Lower leg skin (tissue), 3 donors: ENCODE measurements at regions not wholly inside any gene's neighbourhood (a gene's known extent, or its start where the extent isn't known, plus 50 kb on each side); places are given as distances from the start of the nearest gene placed in this dataset.

Source experiments
- CTCF ChIP-seq, 3 donors: fragments of 450-650 bp; IDR thresholded peaks; one replicate each; pipeline ENCODE4 v1.5.1; 2016; ENCODE audit warnings: antibody characterized with exemption in 3 of 3, mild to moderate bottlenecking in 3 of 3, moderate library complexity in 2 of 3
- POLR2A ChIP-seq, 2 donors: fragments of 450-650 bp; IDR thresholded peaks; one replicate each; pipeline ENCODE4 v1.6.1; 2016 to 2017; ENCODE audit warnings: antibody characterized with exemption in 2 of 2, mild to moderate bottlenecking in 1 of 2, moderate library complexity in 1 of 2

- no peak for TF ChIP-seq CTCF (IDR thresholded peaks at IDR 0.05)
- no peak for TF ChIP-seq POLR2A (IDR thresholded peaks at IDR 0.05)
Measured at GRCh38 chr4:110824344-110824743, 201.5 kb upstream of the PITX2 start.
